ENCODE measurements at regions not wholly inside any gene's neighbourhood (a gene's known extent, or its start where the extent isn't known, plus 50 kb on each side); places are given as distances from the start of the nearest gene placed in this dataset.

- no peak for TF ChIP-seq CTCF (IDR thresholded peaks at IDR 0.05)
- no peak for TF ChIP-seq POLR2A (IDR thresholded peaks at IDR 0.05)
Measured at GRCh38 chr21:35107520-35107919, 58.4 kb upstream of the RUNX1 start.

All from adrenal gland (tissue), 5 donors.